Activated CD4-positive, alpha-beta memory T cell treated with anti-CD3 and anti-CD28 coated beads, Interleukin-2, amount 10 ng/mL, durations not matched to agents 7 days and 5 days (primary cell): ENCODE measurements at regions not wholly inside any gene's neighbourhood (a gene's known extent, or its start where the extent isn't known, plus 50 kb on each side); places are given as distances from the start of the nearest gene placed in this dataset.

Source experiments
- CTCF ChIA-PET: fragments of 350-600 bp; sonication (Branson Sonifier 250); formaldehyde crosslinking; loops from one replicate; lab custom pipeline; 2021; ENCODE audit warnings: antibody characterized with exemption, inconsistent platforms; lab: Charles Lee
- POLR2A ChIA-PET: fragments of 350-600 bp; sonication (Branson Sonifier 250); formaldehyde crosslinking; loops from one replicate; lab custom pipeline; 2021; ENCODE audit warnings: antibody characterized with exemption; lab: Charles Lee
- DNase-seq: peaks from one replicate; pipeline ENCODE4 v3.0.0-alpha.2; 2020
- H3K27ac Mint-ChIP-seq: one replicate; pipeline ENCODE4 v1.8.0; 2021; ENCODE audit warnings: mild to moderate bottlenecking, mixed read lengths
- H3K27me3 Mint-ChIP-seq: one replicate; pipeline ENCODE4 v1.8.0; 2021; ENCODE audit warnings: mixed read lengths
- H3K36me3 Mint-ChIP-seq: one replicate; pipeline ENCODE4 v1.8.0; 2021; ENCODE audit warnings: low read depth, mixed read lengths
- H3K4me1 Mint-ChIP-seq: one replicate; pipeline ENCODE4 v1.8.0; 2021; ENCODE audit warnings: mixed read lengths
- H3K4me3 Mint-ChIP-seq: one replicate; pipeline ENCODE4 v1.8.0; 2021; ENCODE audit warnings: mild to moderate bottlenecking, mixed read lengths
- H3K9me3 Mint-ChIP-seq: one replicate; pipeline ENCODE4 v1.8.0; 2021; ENCODE audit warnings: mixed read lengths

DNA sequence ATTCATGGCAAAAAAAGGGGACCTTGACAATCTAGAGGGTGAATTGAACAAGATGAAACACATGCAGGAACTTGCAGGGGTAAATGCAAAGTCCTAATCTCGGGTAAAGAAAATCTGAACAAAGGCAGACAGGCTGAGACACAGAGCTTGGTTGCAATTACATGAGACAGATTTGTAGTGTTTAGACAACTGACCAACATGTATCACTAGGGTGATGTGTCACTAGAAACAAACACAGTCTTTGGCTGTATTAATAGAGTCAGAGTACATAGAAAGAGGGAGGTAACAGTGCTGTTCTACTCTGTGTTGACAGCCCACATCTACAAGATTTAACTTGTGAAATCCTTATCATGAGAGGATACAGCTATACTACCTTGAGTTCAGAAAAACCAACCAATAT lies 78.1 kb upstream of the GRIK3 start:
- no peaks in the 10 kb centered on the region for H3K4me1 Mint-ChIP-seq
- CTCF ChIA-PET: no interaction called here

DNA sequence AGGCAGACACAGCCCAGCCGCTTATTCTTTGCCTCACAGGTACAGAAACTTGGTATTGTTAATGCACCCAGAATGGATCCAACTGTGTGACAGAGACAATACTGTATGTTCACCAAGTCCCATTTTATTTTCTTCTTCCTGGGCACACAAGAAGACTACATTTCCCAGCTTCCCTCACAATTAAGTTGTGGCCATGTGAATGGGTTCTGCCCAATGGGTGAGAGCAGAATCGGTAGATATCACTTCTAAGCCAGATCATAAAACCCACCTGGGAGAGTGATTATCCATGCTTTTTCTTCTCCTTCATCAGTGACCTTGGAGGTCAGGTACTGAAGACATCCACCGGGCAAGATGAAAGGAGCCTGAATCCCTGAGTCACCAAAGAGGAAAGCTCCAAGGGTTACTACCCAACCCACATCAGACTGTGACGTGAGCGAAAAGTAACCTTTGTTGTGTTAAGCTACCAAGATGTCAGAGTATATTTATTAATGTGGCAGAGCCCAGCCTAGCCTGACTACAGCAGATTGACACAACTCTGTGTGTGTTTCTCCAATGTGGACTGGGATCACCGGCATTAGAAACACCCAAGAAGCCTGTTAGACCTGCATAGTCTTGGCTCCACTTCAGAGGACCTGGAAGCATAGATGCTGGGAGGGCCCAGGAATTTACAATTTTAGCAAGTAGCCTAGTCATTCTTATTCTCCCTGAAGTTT lies 79.1 kb upstream of the GRIK3 start:
- POLR2A ChIA-PET: no interaction called here
- H3K27ac Mint-ChIP-seq: no peak overlapping the region

More for the DNA sequence above, 78.1 kb upstream of the GRIK3 start:
- no peak overlapping the region for H3K4me3 Mint-ChIP-seq
- POLR2A ChIA-PET: no interaction called here
- peaks cover 3% of the 10 kb centered on the region for H3K27me3 Mint-ChIP-seq
- no peaks in the 10 kb centered on the region for H3K36me3 Mint-ChIP-seq
- DNase-seq: no peak
- H3K9me3 Mint-ChIP-seq: no peaks in the 10 kb centered on the region
- H3K27ac Mint-ChIP-seq: no peak overlapping the region

DNA sequence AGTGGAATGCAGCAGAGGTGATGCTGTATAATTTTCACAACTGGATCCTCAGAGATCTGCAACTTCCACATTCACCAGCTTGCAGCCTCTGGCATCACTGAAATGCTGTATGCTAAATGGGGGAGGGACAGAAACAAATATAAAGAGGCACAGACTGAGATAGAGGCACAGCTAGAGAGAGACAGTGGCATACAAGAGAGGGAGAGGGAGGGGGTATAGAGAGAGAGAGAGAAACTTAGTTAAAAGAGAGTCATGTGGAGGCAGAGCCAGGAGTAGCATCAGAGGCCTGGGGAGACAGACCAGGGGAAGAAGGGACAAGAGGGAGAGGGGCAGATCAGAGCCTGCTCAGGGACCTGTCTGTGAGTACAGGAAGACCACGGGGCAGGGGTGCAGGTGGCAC lies 84.5 kb upstream of the GRIK3 start:
- Mint-ChIP-seq H3K27ac (no peak overlapping the region), H3K9me3 (no peaks in the 10 kb centered on the region), H3K36me3 (no peaks in the 10 kb centered on the region), H3K4me1 (no peaks in the 10 kb centered on the region), H3K27me3 (peaks cover 3% of the 10 kb centered on the region), H3K4me3 (no peak overlapping the region)
- no peak for DNase-seq
- POLR2A ChIA-PET: no interaction called here
- CTCF ChIA-PET: no interaction called here

More for the DNA sequence above, 79.1 kb upstream of the GRIK3 start:
- Mint-ChIP-seq H3K9me3 (no peaks in the 10 kb centered on the region), H3K4me1 (no peaks in the 10 kb centered on the region), H3K4me3 (no peak overlapping the region), H3K36me3 (no peaks in the 10 kb centered on the region), H3K27me3 (peaks cover 3% of the 10 kb centered on the region)
- CTCF ChIA-PET: no interaction called here
- DNase-seq: no peak

DNA sequence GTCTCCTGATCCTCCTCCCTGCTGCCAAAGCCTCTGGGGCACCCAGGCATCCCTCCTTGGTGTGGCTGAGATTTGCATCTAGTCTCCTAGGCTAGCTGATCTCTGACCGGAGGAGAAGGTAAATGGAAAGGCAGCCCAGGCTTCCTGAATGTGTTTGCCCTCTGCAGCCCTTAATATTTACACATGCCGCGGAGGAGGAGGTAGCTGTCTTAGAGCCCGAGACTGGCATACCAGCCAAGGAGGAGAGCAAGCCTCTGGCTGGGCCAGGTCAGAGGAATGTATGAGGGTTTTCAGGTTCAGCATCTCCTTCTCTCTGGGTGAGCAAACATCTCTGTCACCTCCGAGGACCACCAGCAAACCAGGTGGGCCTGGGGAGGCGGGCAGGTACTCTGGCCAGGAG lies 86.0 kb upstream of the GRIK3 start:
- H3K27me3 Mint-ChIP-seq: no peaks in the 10 kb centered on the region
- ChIA-PET POLR2A (no interaction called here), CTCF (no interaction called here)
- no peak overlapping the region for H3K27ac Mint-ChIP-seq
- no peak overlapping the region for H3K4me3 Mint-ChIP-seq
- no peaks in the 10 kb centered on the region for H3K4me1 Mint-ChIP-seq
- DNase-seq: no peak
- H3K9me3 Mint-ChIP-seq: no peaks in the 10 kb centered on the region
- no peaks in the 10 kb centered on the region for H3K36me3 Mint-ChIP-seq

DNA sequence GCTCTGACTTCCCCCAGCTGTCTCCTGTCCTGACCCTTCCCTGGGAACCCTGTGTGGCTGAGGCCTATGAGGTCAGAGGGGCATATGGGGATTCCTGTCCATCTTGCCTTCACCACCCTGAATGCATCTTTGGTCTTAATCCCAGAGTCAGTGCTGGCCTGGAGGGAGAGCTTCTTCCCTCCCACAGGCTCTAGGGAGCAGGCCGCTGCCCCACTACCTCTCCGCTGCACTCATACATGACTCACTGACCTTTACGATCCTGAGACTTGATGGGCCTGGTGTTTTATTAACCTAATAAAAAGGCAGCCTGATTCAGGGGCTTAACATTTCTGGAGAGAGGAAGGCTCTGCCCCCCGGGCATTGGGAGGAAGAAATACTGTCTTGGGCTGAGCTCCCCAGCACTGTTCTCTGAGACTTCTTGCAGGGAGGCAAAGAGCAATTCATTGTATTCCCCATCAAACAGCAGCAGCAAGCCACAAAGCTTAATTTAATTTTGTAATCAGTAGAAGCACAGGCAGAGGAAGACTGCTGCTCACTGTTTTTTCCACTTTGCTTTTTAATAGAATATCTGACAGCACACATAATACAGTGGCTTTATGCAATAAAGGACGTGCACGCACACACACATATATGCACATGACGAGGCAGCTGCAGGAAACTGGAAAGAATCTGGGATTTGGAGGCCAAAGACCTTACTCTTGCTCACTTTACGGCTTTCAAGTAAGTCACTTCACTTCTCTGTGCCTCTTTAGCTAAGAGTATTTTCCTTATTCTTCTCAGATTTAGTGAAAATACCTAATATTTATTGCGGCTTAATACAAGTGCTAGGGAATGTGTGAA lies 89.2 kb upstream of the GRIK3 start:
- no peaks in the 10 kb centered on the region for H3K36me3 Mint-ChIP-seq
- ChIA-PET CTCF (no interaction called here), POLR2A (interaction anchor here (0.7 kb wide), 1 partner anchor 231 kb away, joined by 3 read pairs; no protein-coding TSS in a partner anchor)
- H3K27ac Mint-ChIP-seq: no peak overlapping the region
- H3K4me3 Mint-ChIP-seq: no peak overlapping the region
- DNase-seq: no peak
- no peaks in the 10 kb centered on the region for H3K4me1 Mint-ChIP-seq
- no peaks in the 10 kb centered on the region for H3K27me3 Mint-ChIP-seq
- H3K9me3 Mint-ChIP-seq: no peaks in the 10 kb centered on the region

DNA sequence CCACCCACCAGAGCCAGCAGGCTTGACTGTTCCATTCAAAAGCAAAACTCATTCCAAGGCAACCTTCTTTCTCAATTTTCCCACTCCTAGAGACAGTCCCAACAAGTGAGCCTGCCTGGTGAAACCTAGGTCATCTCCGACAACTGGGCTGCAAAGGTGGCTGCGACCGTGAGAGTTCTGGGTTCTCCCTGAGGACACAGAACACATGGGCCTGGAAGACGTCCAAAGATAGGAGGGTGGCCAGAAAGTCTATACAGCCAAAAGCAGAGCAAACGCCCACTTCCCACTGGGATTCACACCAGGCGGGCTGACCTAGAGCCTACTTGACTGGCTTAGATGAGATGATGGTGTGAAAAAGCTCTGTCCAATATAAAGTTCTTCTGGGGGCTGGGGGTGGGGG lies 90.2 kb upstream of the GRIK3 start:
- H3K9me3 Mint-ChIP-seq: no peaks in the 10 kb centered on the region

DNA sequence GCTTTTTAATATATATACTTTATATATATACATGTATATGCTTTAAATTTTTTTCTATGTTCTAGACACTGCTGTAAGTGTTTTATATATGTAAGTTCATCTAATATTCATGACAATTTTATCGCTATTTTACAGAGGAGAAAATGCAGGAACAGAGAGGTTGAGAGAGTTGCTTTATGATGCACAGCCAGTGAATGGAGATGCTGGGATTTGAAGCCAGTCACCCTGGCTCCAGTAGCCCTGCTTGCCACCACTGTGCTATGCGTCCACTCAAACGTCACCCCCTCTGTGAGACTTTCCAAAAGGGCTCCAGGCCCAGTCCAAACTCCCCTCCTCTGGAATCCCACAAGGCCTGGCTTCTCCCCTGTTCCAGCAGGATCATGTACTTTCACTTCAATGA lies 91.0 kb upstream of the GRIK3 start:
- POLR2A ChIA-PET: no interaction called here
- CTCF ChIA-PET: no interaction called here
- H3K9me3 Mint-ChIP-seq: no peaks in the 10 kb centered on the region
- DNase-seq: no peak
- H3K36me3 Mint-ChIP-seq: no peaks in the 10 kb centered on the region
- no peaks in the 10 kb centered on the region for H3K27me3 Mint-ChIP-seq
- H3K4me1 Mint-ChIP-seq: no peaks in the 10 kb centered on the region
- no peak overlapping the region for H3K27ac Mint-ChIP-seq
- no peak overlapping the region for H3K4me3 Mint-ChIP-seq

More for the DNA sequence above, 90.2 kb upstream of the GRIK3 start:
- Mint-ChIP-seq H3K36me3 (no peaks in the 10 kb centered on the region), H3K27ac (no peak overlapping the region), H3K4me3 (no peak overlapping the region), H3K27me3 (no peaks in the 10 kb centered on the region), H3K4me1 (no peaks in the 10 kb centered on the region)
- DNase-seq: no peak
- ChIA-PET CTCF (no interaction called here), POLR2A (no interaction called here)

DNA sequence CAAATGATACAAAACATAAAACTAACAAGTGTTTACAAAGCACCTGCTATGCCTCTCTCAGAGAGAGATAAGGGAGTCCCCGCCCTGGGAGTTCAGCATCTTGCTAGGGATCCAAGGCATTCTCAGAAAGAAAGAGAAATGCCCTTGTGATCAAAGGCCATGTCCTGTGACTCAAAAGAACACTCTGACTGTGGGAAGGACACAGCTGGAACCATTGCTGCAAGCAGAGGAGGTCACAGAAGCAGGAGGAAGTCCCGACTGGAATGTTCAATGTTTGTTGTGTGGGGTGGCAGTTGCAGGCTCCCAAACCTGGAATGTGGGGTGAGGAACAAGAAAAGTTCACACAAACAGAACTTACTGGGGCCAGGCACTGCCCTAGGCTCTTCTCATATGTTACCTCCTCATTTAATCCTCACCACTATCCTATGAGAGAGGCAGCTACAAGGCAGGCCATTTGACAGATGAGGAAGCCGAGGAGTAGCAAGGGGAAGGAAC lies 93.0 kb upstream of the GRIK3 start:
- no peaks in the 10 kb centered on the region for H3K9me3 Mint-ChIP-seq
- no peaks in the 10 kb centered on the region for H3K36me3 Mint-ChIP-seq
- no peaks in the 10 kb centered on the region for H3K4me1 Mint-ChIP-seq
- H3K27ac Mint-ChIP-seq: no peak overlapping the region
- no peak overlapping the region for H3K4me3 Mint-ChIP-seq
- DNase-seq: no peak
- ChIA-PET POLR2A (no interaction called here), CTCF (no interaction called here)
- no peaks in the 10 kb centered on the region for H3K27me3 Mint-ChIP-seq

DNA sequence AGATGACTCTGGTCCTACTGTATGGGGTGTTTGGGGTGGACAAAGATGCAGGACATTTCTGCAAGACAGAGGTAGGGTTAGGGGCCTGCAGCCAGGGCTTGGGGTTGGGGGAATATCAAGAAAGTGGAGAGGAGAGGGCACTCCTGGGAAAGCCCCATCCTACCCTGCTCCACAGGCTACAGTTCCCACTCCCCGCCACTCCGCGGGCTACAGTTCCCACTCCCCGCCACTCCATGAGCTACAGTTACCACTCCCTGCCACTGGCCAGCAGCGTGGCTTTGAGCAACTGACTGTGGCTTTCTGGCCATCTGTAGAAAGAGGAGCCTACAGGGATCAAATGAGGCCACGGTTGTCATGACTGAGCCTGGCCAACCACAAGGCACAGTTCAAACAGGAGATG lies 93.8 kb upstream of the GRIK3 start:
- Mint-ChIP-seq H3K27me3 (no peaks in the 10 kb centered on the region), H3K9me3 (no peaks in the 10 kb centered on the region), H3K27ac (no peak overlapping the region), H3K4me1 (no peaks in the 10 kb centered on the region), H3K36me3 (no peaks in the 10 kb centered on the region), H3K4me3 (no peak overlapping the region)
- CTCF ChIA-PET: no interaction called here
- DNase-seq: no peak
- POLR2A ChIA-PET: no interaction called here

DNA sequence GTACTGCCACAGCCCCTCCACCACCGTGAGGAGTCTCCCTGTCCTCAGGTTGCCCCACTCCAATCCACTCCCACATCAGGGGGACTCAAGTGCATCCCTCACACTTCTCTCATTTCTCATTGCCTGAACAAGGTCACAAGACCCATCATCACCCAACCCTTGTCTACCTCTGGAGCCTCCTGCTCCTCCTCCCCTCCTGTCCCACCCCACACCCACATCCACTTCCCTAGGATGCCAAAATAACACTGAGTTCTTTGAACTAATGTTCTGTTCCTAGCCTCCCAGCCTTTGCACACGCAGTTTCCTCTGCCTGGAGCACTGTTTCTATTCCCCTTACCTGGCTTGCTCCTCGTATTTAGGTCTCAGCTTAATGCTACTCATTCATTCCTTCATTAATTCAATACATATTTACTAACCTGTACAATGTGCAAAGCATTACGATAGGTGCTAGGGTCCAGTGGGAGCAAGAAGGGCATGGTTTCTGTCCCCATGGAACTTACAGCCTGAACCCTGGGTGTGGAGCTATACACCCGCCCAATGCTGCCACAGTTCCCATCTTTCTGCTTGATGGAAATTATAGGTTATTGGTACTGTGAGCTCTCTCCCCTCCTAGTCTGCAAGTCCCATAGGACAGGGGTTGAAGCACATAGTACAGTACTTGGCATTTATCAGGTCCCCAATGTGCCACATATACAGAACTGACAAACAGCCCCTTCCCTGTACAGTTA lies 96.1 kb upstream of the GRIK3 start:
- Mint-ChIP-seq H3K4me3 (no peak overlapping the region), H3K27ac (no peak overlapping the region), H3K36me3 (no peaks in the 10 kb centered on the region), H3K4me1 (no peaks in the 10 kb centered on the region), H3K27me3 (no peaks in the 10 kb centered on the region), H3K9me3 (no peaks in the 10 kb centered on the region)
- ChIA-PET CTCF (no interaction called here), POLR2A (no interaction called here)
- DNase-seq: no peak

DNA sequence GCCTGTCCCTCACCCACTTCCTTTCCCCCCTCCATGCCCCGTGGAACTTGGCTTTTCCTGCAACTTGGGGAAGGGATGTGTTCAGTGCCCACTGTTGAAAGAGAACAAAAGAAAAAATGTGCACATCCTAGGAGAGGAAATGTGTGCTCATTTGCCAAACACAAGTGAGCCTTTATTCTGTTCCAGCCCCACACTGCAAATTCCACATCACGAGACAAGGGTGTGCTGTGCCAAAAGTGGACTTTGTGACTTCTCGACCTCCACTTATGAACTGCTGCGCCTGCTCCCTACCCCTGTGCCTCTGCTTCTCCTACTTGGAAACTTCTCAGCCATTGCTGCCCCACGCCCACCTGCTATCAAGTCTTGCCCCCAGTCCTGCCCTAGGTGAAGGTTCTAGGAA lies 97.0 kb upstream of the GRIK3 start:
- H3K9me3 Mint-ChIP-seq: no peaks in the 10 kb centered on the region
- ChIA-PET POLR2A (no interaction called here), CTCF (no interaction called here)
- DNase-seq: no peak
- no peak overlapping the region for H3K4me3 Mint-ChIP-seq
- H3K27me3 Mint-ChIP-seq: no peaks in the 10 kb centered on the region
- H3K27ac Mint-ChIP-seq: no peak overlapping the region
- no peaks in the 10 kb centered on the region for H3K36me3 Mint-ChIP-seq
- H3K4me1 Mint-ChIP-seq: no peaks in the 10 kb centered on the region

DNA sequence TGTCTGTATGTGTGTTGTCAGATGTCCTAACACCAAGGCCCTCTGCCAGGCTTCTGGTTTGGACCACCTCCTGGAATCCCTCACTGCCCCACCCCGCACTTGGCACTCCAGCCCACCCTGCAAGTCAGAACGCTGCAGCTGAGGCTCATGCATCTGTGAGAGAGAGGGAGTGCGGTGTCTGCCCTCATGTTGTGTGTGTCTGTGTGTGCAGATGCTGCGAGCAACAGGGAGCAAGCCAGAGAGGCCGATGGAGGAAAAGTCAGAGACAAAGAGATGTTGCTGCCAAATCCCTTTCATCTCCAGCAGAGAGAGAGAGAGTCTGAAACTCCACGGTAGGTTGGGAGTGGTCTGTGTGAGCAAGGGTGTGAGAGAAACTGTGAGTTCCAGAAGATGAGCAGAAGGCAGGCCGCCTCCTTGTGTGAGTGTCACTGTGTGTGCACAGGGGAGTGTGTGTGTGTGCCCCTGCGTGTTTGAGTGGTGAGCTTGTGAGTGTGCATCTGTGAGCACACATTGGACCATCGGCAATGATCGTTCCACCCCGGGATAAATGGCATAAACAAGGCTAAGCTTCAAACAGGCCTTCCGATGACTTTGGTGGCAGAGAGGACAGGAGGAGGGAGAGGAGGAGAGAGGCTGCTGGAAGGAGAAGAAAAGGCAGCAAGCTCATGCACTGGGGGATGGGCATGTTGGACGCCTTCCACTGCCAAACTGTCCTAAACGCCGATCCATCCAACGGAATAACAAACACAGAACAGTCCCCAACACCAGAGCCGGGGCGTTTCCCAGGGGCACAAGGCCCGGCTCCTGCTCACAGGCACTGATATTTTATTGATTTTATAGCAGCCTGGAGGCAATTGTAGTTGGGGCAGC lies 99.2 kb upstream of the GRIK3 start:
- Mint-ChIP-seq H3K27me3 (no peaks in the 10 kb centered on the region), H3K9me3 (no peaks in the 10 kb centered on the region), H3K27ac (no peak overlapping the region), H3K36me3 (no peaks in the 10 kb centered on the region), H3K4me3 (no peak overlapping the region), H3K4me1 (no peaks in the 10 kb centered on the region)
- CTCF ChIA-PET: no interaction called here
- POLR2A ChIA-PET: no interaction called here
- DNase-seq: no peak
